ENCODE measurements at regions not wholly inside any gene's neighbourhood (a gene's known extent, or its start where the extent isn't known, plus 50 kb on each side); places are given as distances from the start of the nearest gene placed in this dataset.

GRCh38 chr6:167552961-167553735, 228.3 kb downstream of the TTLL2 start:
- TF ChIP-seq CTCF (IDR thresholded peaks at IDR 0.05), result no peak
- Histone ChIP-seq H3K4me1 (no peaks in the 10 kb centered on the region), H3K9me3 (no peaks in the 10 kb centered on the region), H3K4me3 (no peak overlapping the region), H3K9ac (ENCODE audit: low read depth in 2 of 2, low read length in 2 of 2) (no peak overlapping the region), H3K27me3 (no peaks in the 10 kb centered on the region), H3K27ac (no peak overlapping the region), H3K36me3 (no peaks in the 10 kb centered on the region)
- intact Hi-C loops (cut with DNase I), result no loop called here
- no peak for DNase-seq

- no peak for TF ChIP-seq CTCF (IDR thresholded peaks at IDR 0.05)
- Histone ChIP-seq H3K27ac (no peak overlapping the region), H3K4me1 (no peaks in the 10 kb centered on the region), H3K9me3 (no peaks in the 10 kb centered on the region), H3K9ac (ENCODE audit: low read depth in 2 of 2, low read length in 2 of 2) (no peak overlapping the region), H3K36me3 (no peaks in the 10 kb centered on the region), H3K4me3 (no peak overlapping the region), H3K27me3 (no peaks in the 10 kb centered on the region)
- DNase-seq, result no peak
- intact Hi-C loops (cut with DNase I), result no loop called here
Measured at GRCh38 chr6:167553736-167554119, 228.8 kb downstream of the TTLL2 start.

- no peaks in the 10 kb centered on the region for H3K36me3 ChIP-seq
- H3K27ac ChIP-seq, result no peak overlapping the region
- no peaks in the 10 kb centered on the region for H3K4me1 ChIP-seq
- H3K4me3 ChIP-seq, result no peak overlapping the region
- H3K27me3 ChIP-seq, result no peaks in the 10 kb centered on the region
- no peak for DNase-seq
- no peaks in the 10 kb centered on the region for H3K9me3 ChIP-seq
- H3K9ac ChIP-seq (ENCODE audit: low read depth in 2 of 2, low read length in 2 of 2), result no peak overlapping the region
- intact Hi-C loops (cut with DNase I), result no loop called here
- TF ChIP-seq CTCF (IDR thresholded peaks at IDR 0.05), result no peak
Measured at GRCh38 chr6:167554854-167555253, 230.0 kb downstream of the TTLL2 start.

- Histone ChIP-seq H3K27me3 (no peaks in the 10 kb centered on the region), H3K9ac (ENCODE audit: low read depth in 2 of 2, low read length in 2 of 2) (no peak overlapping the region), H3K4me3 (no peak overlapping the region), H3K4me1 (no peaks in the 10 kb centered on the region), H3K9me3 (no peaks in the 10 kb centered on the region), H3K36me3 (no peaks in the 10 kb centered on the region), H3K27ac (no peak overlapping the region)
- no peak for DNase-seq
- no peak for TF ChIP-seq CTCF (IDR thresholded peaks at IDR 0.05)
- intact Hi-C loops (cut with DNase I), result no loop called here
Measured at GRCh38 chr6:167555836-167556235, 230.9 kb downstream of the TTLL2 start.

- no peak overlapping the region for H3K27ac ChIP-seq
Measured at GRCh38 chr6:167557675-167558074, 232.8 kb downstream of the TTLL2 start.

More at GRCh38 chr6:167557675-167558074, 232.8 kb downstream of the TTLL2 start:
- no peaks in the 10 kb centered on the region for H3K9me3 ChIP-seq
- no peak overlapping the region for H3K4me3 ChIP-seq
- no peaks in the 10 kb centered on the region for H3K27me3 ChIP-seq
- no peak for TF ChIP-seq CTCF (IDR thresholded peaks at IDR 0.05)
- no peaks in the 10 kb centered on the region for H3K36me3 ChIP-seq
- H3K9ac ChIP-seq (ENCODE audit: low read depth in 2 of 2, low read length in 2 of 2), result no peak overlapping the region
- no peak for DNase-seq
- H3K4me1 ChIP-seq, result no peaks in the 10 kb centered on the region
- intact Hi-C loops (cut with DNase I), result no loop called here

Data from colonic mucosa (tissue), 4 donors.